ENCODE measurements at regions not wholly inside any gene's neighbourhood (a gene's known extent, or its start where the extent isn't known, plus 50 kb on each side); places are given as distances from the start of the nearest gene placed in this dataset.
A peak's percentile ranks its signal among the peaks of the same experiment; 100 is the strongest.

- DNase-seq, result no peak
These were observed 349.2 kb upstream of the LMO3 start for GRCh38 chr12:16955083-16955657.

GRCh38 chr12:16949871-16950667 lies 344.1 kb upstream of the LMO3 start:
- DNase-seq, result peak; percentile 71

- DNase-seq, result peak; percentile 55
These were observed 343.4 kb upstream of the LMO3 start for GRCh38 chr12:16949371-16949770.

- no peak for DNase-seq
These were observed 340.7 kb upstream of the LMO3 start for GRCh38 chr12:16946704-16947103.

GRCh38 chr12:16939871-16940306 lies 333.9 kb upstream of the LMO3 start:
- peak; percentile 94 for DNase-seq

- no peak for DNase-seq
These were observed 321.3 kb upstream of the LMO3 start for GRCh38 chr12:16927259-16927658.

GRCh38 chr12:16920451-16920850 lies 314.5 kb upstream of the LMO3 start:
- DNase-seq, result no peak

- DNase-seq, result no peak
These were observed 313.6 kb upstream of the LMO3 start for GRCh38 chr12:16919551-16919950.

GRCh38 chr12:16914853-16915252 lies 308.9 kb upstream of the LMO3 start:
- no peak for DNase-seq

- no peak for DNase-seq
These were observed 308.0 kb upstream of the LMO3 start for GRCh38 chr12:16913832-16914490.

- DNase-seq, result no peak
These were observed 296.0 kb upstream of the LMO3 start for GRCh38 chr12:16901946-16902345.

GRCh38 chr12:16893426-16893825 lies 287.5 kb upstream of the LMO3 start:
- no peak for DNase-seq

GRCh38 chr12:16891673-16892072 lies 285.7 kb upstream of the LMO3 start:
- no peak for DNase-seq

- DNase-seq, result no peak
These were observed 278.9 kb upstream of the LMO3 start for GRCh38 chr12:16884819-16885218.

- no peak for DNase-seq
These were observed 278.1 kb upstream of the LMO3 start for GRCh38 chr12:16884056-16884455.

GRCh38 chr12:16881986-16882570 lies 276.1 kb upstream of the LMO3 start:
- no peak for DNase-seq

GRCh38 chr12:16880864-16881285 lies 274.9 kb upstream of the LMO3 start:
- DNase-seq, result no peak

GRCh38 chr12:16870845-16871244 lies 264.9 kb upstream of the LMO3 start:
- no peak for DNase-seq

GRCh38 chr12:16863742-16864141 lies 257.8 kb upstream of the LMO3 start:
- DNase-seq, result no peak

- DNase-seq, result no peak
These were observed 251.5 kb upstream of the LMO3 start for GRCh38 chr12:16857456-16857923.

GRCh38 chr12:16854465-16854864 lies 248.5 kb upstream of the LMO3 start:
- DNase-seq, result no peak

GRCh38 chr12:16849473-16849872 lies 243.5 kb upstream of the LMO3 start:
- DNase-seq, result no peak

- no peak for DNase-seq
These were observed 238.9 kb upstream of the LMO3 start for GRCh38 chr12:16844875-16845274.

Data from islet precursor cell (in vitro differentiated cells).